ENCODE measurements at regions not wholly inside any gene's neighbourhood (a gene's known extent, or its start where the extent isn't known, plus 50 kb on each side); places are given as distances from the start of the nearest gene placed in this dataset.

DNA sequence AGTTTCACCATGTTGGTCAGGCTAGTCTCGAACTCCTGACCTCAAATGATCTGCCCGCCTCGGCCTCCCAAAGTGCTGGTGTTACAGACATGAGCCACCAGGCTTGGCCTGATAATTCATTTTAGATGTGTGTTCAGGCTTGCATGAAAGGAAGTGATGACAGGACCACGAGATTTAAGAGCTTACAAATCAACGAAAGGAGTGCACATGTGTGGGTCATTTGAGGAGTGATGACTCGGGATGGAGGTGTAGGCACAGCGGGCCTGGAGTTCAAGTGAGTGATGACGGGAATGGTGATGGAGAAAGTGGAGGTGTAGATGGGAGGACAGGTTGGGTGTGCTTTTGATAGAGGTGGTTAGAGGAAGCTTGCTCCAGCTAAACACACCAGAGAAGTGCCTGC is 742.4 kb downstream of the GALR1 start:
- TF ChIP-seq, protein P1, sequence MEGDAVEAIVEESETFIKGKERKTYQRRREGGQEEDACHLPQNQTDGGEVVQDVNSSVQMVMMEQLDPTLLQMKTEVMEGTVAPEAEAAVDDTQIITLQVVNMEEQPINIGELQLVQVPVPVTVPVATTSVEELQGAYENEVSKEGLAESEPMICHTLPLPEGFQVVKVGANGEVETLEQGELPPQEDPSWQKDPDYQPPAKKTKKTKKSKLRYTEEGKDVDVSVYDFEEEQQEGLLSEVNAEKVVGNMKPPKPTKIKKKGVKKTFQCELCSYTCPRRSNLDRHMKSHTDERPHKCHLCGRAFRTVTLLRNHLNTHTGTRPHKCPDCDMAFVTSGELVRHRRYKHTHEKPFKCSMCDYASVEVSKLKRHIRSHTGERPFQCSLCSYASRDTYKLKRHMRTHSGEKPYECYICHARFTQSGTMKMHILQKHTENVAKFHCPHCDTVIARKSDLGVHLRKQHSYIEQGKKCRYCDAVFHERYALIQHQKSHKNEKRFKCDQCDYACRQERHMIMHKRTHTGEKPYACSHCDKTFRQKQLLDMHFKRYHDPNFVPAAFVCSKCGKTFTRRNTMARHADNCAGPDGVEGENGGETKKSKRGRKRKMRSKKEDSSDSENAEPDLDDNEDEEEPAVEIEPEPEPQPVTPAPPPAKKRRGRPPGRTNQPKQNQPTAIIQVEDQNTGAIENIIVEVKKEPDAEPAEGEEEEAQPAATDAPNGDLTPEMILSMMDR (conservative IDR thresholded peaks at IDR 0.05; ENCODE audit: low read length) = no peak

DNA sequence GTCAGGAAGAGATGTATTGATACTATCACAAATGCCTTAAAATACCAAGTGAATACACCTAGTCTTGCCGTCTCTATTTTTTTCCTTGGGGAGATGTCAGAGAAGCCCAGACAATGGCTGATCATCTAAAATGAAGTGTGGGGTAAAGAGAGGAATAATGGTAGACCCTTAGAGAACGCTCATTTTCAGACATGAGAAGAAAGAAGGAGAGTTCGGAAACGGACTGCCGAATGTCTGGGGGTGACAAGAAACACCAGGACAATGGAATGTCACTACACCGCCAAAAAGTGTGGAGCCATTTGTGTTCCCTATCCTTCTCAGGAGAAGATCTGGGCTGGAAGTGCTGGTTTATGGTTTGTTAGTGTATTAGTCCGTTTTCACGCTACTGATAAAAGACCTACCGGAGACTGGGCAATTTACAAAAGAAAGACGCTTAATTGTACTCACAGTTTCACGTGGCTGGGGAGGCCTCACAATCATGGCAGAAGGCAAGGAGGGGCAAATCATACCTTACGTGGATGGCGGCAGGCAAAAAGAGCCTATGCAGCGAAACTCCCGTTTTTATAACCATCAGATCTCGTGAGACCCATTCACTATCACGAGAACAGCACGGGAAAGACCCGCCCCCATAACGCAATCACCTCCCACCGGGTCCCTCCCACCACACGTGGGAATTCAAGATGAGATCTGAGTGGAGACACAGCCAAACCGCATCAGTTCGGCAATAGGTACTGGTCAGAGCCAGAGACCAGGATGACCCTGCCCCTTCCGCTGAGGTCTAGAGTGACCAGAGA is 743.7 kb downstream of the GALR1 start:
- TF ChIP-seq, protein P1 (conservative IDR thresholded peaks at IDR 0.05; ENCODE audit: low read length) = no peak
- no peak overlapping the region for H3K4me3 ChIP-seq (ENCODE audit: low read length)
- DNase-seq (ENCODE audit: low read depth) = no peak

More for the DNA sequence above, 742.4 kb downstream of the GALR1 start:
- DNase-seq (ENCODE audit: low read depth) = no peak
- no peak overlapping the region for H3K4me3 ChIP-seq (ENCODE audit: low read length)

DNA sequence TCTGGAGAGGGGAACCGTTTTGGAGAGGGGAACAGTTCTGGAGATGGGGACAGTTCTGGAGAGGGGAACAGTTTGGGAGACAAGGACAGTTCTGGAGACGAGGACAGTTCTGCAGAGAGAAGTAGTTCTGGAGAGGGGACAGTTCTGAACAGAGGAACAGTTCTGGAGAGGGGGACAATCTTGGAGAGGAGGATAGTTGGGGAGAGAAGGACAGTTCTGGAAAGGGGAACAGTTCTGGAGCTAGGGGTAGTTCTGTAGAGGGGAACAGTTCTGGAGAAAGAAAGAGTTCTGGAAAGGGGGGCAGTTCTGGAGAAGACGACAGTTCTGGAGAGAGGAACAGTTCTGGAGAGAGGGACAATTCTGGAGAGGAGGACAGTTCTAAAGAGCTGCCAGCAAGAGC is 745.9 kb downstream of the GALR1 start:
- TF ChIP-seq, protein P1 (conservative IDR thresholded peaks at IDR 0.05; ENCODE audit: low read length) = no peak
- DNase-seq (ENCODE audit: low read depth) = no peak
- no peak overlapping the region for H3K4me3 ChIP-seq (ENCODE audit: low read length)

DNA sequence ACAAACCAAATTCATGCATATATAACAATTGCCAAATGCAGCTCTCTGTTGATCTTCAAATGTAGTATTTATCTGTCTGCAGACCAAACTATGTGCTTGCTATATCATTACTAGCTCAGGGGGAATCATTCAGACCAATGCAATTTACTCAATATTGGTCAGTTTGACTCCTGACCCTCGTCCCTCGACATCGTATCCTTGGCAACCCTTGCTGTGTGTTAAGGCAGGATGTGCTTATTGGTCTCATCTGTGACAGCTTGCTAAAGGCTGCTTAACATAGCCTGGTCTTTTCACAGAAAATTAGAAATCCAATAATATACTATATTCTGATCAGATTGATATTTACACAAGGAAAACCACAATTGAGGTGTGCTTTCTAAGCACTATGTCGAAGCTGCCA is 747.1 kb downstream of the GALR1 start:
- no peak for DNase-seq (ENCODE audit: low read depth)
- TF ChIP-seq, protein P1 (conservative IDR thresholded peaks at IDR 0.05; ENCODE audit: low read length) = no peak
- no peak overlapping the region for H3K4me3 ChIP-seq (ENCODE audit: low read length)

DNA sequence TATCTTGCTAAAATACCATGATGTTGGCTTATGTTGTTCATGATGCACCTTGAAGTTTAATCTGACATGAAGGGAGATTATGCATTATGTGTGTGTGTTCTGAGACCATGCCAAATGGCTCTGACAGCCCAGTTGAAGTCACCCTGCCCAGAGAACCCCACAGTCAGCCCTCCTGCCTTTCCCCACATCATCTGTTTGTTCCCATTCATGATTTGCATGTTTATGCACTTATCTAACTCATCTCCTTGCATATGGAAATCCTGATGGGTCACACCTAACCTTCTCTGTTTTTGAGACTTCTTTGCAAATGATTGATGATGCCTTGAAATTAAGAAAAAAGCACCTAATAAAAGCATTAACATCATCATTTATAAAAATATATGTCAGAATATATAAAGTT is 752.2 kb downstream of the GALR1 start:
- TF ChIP-seq, protein P1 (conservative IDR thresholded peaks at IDR 0.05; ENCODE audit: low read length) = no peak
- DNase-seq (ENCODE audit: low read depth) = no peak
- H3K4me3 ChIP-seq (ENCODE audit: low read length) = no peak overlapping the region

DNA sequence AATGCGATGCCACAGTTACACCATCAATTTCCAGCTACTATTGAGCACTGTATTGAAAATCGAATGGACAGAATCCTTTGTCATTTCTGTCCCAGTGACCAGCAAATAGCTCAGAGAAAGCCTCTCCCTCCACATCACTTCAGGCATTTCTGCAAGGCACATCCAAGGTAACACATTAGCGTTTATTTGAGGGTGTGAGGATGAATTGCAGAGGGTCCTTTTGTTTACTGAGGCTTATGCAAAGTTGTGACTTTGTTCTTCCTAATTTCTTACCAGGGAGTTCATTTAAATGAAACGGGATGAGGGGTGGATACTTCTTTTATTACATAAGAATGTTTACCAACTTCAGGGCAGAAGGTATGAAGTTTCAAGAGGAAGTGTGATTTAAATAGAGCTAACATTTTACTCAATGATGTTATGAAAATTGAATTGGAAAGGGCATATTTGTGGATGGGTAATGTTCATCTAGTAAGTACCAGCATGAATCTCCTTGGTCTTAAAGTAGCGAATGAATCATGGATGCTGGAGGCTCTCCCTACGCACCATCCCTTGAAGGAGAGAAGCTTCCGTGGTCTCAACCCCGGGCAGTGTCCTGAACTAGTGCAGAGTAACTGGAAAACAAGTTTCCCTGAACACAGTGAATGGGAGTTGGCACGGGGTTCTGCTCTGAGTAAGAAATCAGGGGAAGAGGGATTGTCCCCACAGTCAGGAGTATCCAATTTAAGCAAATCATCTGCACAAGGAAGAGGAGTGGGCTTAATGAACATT is 756.5 kb downstream of the GALR1 start:
- H3K4me3 ChIP-seq (ENCODE audit: low read length) = no peak overlapping the region
- DNase-seq (ENCODE audit: low read depth) = no peak
- TF ChIP-seq, protein P1 (conservative IDR thresholded peaks at IDR 0.05; ENCODE audit: low read length) = no peak

All from AG10803 (cell line).